Smooth muscle cell (in vitro differentiated cells): ENCODE measurements at regions not wholly inside any gene's neighbourhood (a gene's known extent, or its start where the extent isn't known, plus 50 kb on each side); places are given as distances from the start of the nearest gene placed in this dataset.

ENCODE experiments used
- DNase-seq: peaks from one replicate; lab custom pipeline; 2025; ENCODE audit not compliant: unreplicated experiment; lab: John Stamatoyannopoulos, UW
- H2AFZ ChIP-seq: fragments of 200-600 bp; sonication (generic); 2 replicates; pipeline ENCODE4 v1.6.0; 2016; ENCODE audit warnings: antibody characterized with exemption, low read depth, mild to moderate bottlenecking
- H3F3A ChIP-seq: fragments of 200-600 bp; sonication (generic); 2 replicates; pipeline ENCODE4 v1.6.0; 2017; ENCODE audit warnings: antibody characterized with exemption, low read depth
- H3K27ac ChIP-seq: fragments of 200-600 bp; sonication (generic); 2 replicates; pipeline ENCODE4 v1.5.1; 2016; ENCODE audit warnings: low read depth, mild to moderate bottlenecking
- H3K27me3 ChIP-seq: fragments of 200-600 bp; sonication (generic); 2 replicates; pipeline ENCODE4 v1.6.1; 2016; ENCODE audit warnings: low read depth, mild to moderate bottlenecking
- H3K36me3 ChIP-seq: fragments of 200-600 bp; sonication (generic); 2 replicates; pipeline ENCODE4 v1.5.1; 2016; ENCODE audit warnings: low read depth
- H3K4me1 ChIP-seq: fragments of 200-600 bp; sonication (generic); 2 replicates; pipeline ENCODE4 v1.5.1; 2016; ENCODE audit warnings: low read depth
- H3K4me2 ChIP-seq: fragments of 200-600 bp; sonication (generic); 2 replicates; pipeline ENCODE4 v1.6.0; 2016; ENCODE audit warnings: mild to moderate bottlenecking
- H3K4me3 ChIP-seq: fragments of 200-600 bp; sonication (generic); 2 replicates; pipeline ENCODE4 v1.5.1; 2016; ENCODE audit warnings: mild to moderate bottlenecking
- H3K79me2 ChIP-seq: fragments of 200-600 bp; sonication (generic); 2 replicates; pipeline ENCODE4 v1.6.0; 2016; ENCODE audit warnings: low read depth, mild to moderate bottlenecking
- H3K9ac ChIP-seq: fragments of 200-600 bp; sonication (generic); 2 replicates; pipeline ENCODE4 v1.6.0; 2016; ENCODE audit warnings: low read depth
- H3K9me3 ChIP-seq: fragments of 200-600 bp; sonication (generic); replicated peaks from 2 replicates; pipeline ENCODE4 v1.5.1; 2016; ENCODE audit warnings: low read depth
- H4K20me1 ChIP-seq: fragments of 200-600 bp; sonication (generic); 2 replicates; pipeline ENCODE4 v1.6.0; 2016; ENCODE audit warnings: low read depth
- WGBS: methylation state at CpG from one replicate; pipeline ENCODE4 v1.1.7; 2016; ENCODE audit warnings: low lambda C conversion rate; 5-methylcytosine and 5-hydroxymethylcytosine counted together
- TF ChIP-seq, protein P1 (sequence below): fragments of 200-600 bp; sonication (generic); IDR thresholded peaks from 2 replicates; pipeline ENCODE4 v1.5.1; 2017; ENCODE audit warnings: borderline replicate concordance, mild to moderate bottlenecking, antibody characterized with exemption; ENCODE audit not compliant: insufficient read depth, poor library complexity, severe bottlenecking

DNA sequence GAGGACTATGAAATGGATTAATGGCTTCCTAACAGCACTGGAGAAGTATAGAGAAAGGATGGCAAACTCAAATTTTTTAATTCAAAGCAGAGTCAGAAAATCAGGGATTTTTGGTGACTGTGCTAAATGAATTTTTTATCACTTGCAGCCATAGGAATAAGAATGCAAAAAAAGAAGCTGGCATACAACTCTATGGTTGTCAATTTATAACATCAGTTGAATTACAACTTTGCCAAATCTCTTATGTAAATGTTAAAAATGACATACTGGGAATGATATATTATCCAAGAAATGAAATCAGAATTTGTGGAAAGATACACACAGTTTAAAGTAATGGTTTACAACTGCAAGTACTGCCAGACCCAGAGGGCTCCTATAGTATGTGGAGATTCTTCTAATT, 106.5 kb downstream of the HTR1B start:
- Histone ChIP-seq H3K9me3 (no peaks in the 10 kb centered on the region), H3K4me3 (no peak overlapping the region), H3K9ac (no peak overlapping the region), H2AFZ (no peak overlapping the region), H3K4me1 (no peaks in the 10 kb centered on the region), H3K79me2 (peaks cover 5% of the 10 kb centered on the region), H4K20me1 (no peaks in the 10 kb centered on the region), H3K27ac (no peak overlapping the region), H3K27me3 (no peaks in the 10 kb centered on the region), H3F3A (no peaks in the 10 kb centered on the region), H3K36me3 (no peaks in the 10 kb centered on the region), H3K4me2 (no peak overlapping the region)
- no peak for DNase-seq
- TF ChIP-seq, protein P1, sequence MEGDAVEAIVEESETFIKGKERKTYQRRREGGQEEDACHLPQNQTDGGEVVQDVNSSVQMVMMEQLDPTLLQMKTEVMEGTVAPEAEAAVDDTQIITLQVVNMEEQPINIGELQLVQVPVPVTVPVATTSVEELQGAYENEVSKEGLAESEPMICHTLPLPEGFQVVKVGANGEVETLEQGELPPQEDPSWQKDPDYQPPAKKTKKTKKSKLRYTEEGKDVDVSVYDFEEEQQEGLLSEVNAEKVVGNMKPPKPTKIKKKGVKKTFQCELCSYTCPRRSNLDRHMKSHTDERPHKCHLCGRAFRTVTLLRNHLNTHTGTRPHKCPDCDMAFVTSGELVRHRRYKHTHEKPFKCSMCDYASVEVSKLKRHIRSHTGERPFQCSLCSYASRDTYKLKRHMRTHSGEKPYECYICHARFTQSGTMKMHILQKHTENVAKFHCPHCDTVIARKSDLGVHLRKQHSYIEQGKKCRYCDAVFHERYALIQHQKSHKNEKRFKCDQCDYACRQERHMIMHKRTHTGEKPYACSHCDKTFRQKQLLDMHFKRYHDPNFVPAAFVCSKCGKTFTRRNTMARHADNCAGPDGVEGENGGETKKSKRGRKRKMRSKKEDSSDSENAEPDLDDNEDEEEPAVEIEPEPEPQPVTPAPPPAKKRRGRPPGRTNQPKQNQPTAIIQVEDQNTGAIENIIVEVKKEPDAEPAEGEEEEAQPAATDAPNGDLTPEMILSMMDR, result no peak

DNA sequence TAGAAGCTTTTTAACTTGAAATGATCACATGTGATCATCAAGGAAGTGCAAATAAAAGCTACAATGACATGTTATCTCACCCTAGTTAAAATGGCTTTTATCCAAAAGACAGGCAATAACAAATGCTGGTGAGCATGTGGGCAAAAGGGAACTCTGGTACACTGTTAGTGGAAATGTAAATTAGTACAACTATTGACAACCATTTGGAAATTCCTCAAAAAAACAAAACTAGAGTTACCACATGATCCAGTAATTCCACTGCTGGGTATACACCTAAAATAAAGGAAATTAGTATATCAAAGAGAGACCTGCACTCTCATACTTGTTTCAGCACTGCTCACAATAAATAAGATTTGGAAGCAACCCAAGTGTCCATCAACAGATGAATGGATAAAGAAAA, 108.7 kb downstream of the HTR1B start:
- Histone ChIP-seq H4K20me1 (no peaks in the 10 kb centered on the region), H3K9me3 (no peaks in the 10 kb centered on the region), H3K36me3 (no peaks in the 10 kb centered on the region), H3K27ac (no peak overlapping the region), H3K4me1 (no peaks in the 10 kb centered on the region), H3K4me3 (no peak overlapping the region), H3K9ac (no peak overlapping the region), H2AFZ (no peak overlapping the region), H3K4me2 (no peak overlapping the region), H3K27me3 (no peaks in the 10 kb centered on the region), H3K79me2 (peaks cover 5% of the 10 kb centered on the region), H3F3A (no peaks in the 10 kb centered on the region)
- TF ChIP-seq, protein P1, result no peak
- DNase-seq, result no peak

- Histone ChIP-seq H2AFZ (no peak overlapping the region), H3K79me2 (peaks cover 5% of the 10 kb centered on the region), H3K36me3 (no peaks in the 10 kb centered on the region), H3K9ac (no peak overlapping the region), H4K20me1 (no peaks in the 10 kb centered on the region), H3K4me2 (no peak overlapping the region), H3K9me3 (no peaks in the 10 kb centered on the region), H3F3A (no peaks in the 10 kb centered on the region), H3K4me1 (no peaks in the 10 kb centered on the region), H3K27ac (no peak overlapping the region), H3K4me3 (no peak overlapping the region), H3K27me3 (no peaks in the 10 kb centered on the region)
- no peak for DNase-seq
- TF ChIP-seq, protein P1, result no peak
Observed at GRCh38 chr6:77353129-77353528, 110.2 kb downstream of the HTR1B start.

- Histone ChIP-seq H3K27ac (no peak overlapping the region), H3K9me3 (no peaks in the 10 kb centered on the region), H3F3A (no peaks in the 10 kb centered on the region), H3K4me1 (no peaks in the 10 kb centered on the region), H3K36me3 (no peaks in the 10 kb centered on the region), H3K4me2 (no peak overlapping the region), H3K79me2 (no peaks in the 10 kb centered on the region), H4K20me1 (no peaks in the 10 kb centered on the region), H3K9ac (no peak overlapping the region), H3K4me3 (no peak overlapping the region), H2AFZ (no peak overlapping the region), H3K27me3 (no peaks in the 10 kb centered on the region)
- no peak for DNase-seq
- WGBS, result 95% methylated on average over 4 of the region's 4 CpGs
- TF ChIP-seq, protein P1, result no peak
Observed at GRCh38 chr6:77341058-77341986, 122.0 kb downstream of the HTR1B start.
